ENCODE measurements at regions not wholly inside any gene's neighbourhood (a gene's known extent, or its start where the extent isn't known, plus 50 kb on each side); places are given as distances from the start of the nearest gene placed in this dataset.

GRCh38 chr9:115770521-115770920 lies 383.1 kb upstream of the PAPPA start:
- TF ChIP-seq JUND (IDR thresholded peaks at IDR 0.05), result no peak
- TF ChIP-seq POLR2AphosphoS5 (IDR thresholded peaks at IDR 0.05; ENCODE audit: low read depth, low read length), result no peak
- no peak for TF ChIP-seq RCOR1 (IDR thresholded peaks at IDR 0.05; ENCODE audit: low read length)
- no peak for TF ChIP-seq TAF1 (IDR thresholded peaks at IDR 0.05; ENCODE audit: borderline replicate concordance, low read depth, low read length)
- TF ChIP-seq, protein P1, sequence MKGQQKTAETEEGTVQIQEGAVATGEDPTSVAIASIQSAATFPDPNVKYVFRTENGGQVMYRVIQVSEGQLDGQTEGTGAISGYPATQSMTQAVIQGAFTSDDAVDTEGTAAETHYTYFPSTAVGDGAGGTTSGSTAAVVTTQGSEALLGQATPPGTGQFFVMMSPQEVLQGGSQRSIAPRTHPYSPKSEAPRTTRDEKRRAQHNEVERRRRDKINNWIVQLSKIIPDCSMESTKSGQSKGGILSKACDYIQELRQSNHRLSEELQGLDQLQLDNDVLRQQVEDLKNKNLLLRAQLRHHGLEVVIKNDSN (IDR thresholded peaks at IDR 0.05; ENCODE audit: borderline replicate concordance, low read depth), result no peak

Data from SK-N-SH (cell line).